ENCODE measurements at regions not wholly inside any gene's neighbourhood (a gene's known extent, or its start where the extent isn't known, plus 50 kb on each side); places are given as distances from the start of the nearest gene placed in this dataset.
"Not testable (repeated sequence)": the region's sequence is repeated elsewhere in the genome, so short reads cannot be mapped to it uniquely, and the experiment has no call there.

- DNase-seq, result no peak
Measured at GRCh38 chr1:234770924-234771540, 161.1 kb upstream of the IRF2BP2 start.

- DNase-seq, result no peak
Measured at GRCh38 chr1:234769986-234770795, 160.2 kb upstream of the IRF2BP2 start.

GRCh38 chr1:234769284-234769985 lies 159.5 kb upstream of the IRF2BP2 start:
- DNase-seq, result no peak

- DNase-seq, result no peak
Measured at GRCh38 chr1:234768569-234769283, 158.7 kb upstream of the IRF2BP2 start.

- DNase-seq, result no peak
Measured at GRCh38 chr1:234768171-234768568, 158.2 kb upstream of the IRF2BP2 start.

GRCh38 chr1:234765672-234766071 lies 155.7 kb upstream of the IRF2BP2 start:
- DNase-seq, result no peak

GRCh38 chr1:234765181-234765580 lies 155.2 kb upstream of the IRF2BP2 start:
- no peak for DNase-seq

GRCh38 chr1:234763910-234764309 lies 153.9 kb upstream of the IRF2BP2 start:
- no peak for DNase-seq

- DNase-seq, result no peak
Measured at GRCh38 chr1:234763367-234763766, 153.4 kb upstream of the IRF2BP2 start.

GRCh38 chr1:234762127-234762526 lies 152.1 kb upstream of the IRF2BP2 start:
- not testable (repeated sequence) for DNase-seq

- DNase-seq, result no peak
Measured at GRCh38 chr1:234760303-234760723, 150.3 kb upstream of the IRF2BP2 start.

GRCh38 chr1:234759888-234760287 lies 149.9 kb upstream of the IRF2BP2 start:
- no peak for DNase-seq

- DNase-seq, result no peak
Measured at GRCh38 chr1:234758851-234759250, 148.9 kb upstream of the IRF2BP2 start.

GRCh38 chr1:234756857-234757256 lies 146.9 kb upstream of the IRF2BP2 start:
- no peak for DNase-seq

GRCh38 chr1:234756066-234756774 lies 146.2 kb upstream of the IRF2BP2 start:
- DNase-seq, result no peak

- no peak for DNase-seq
Measured at GRCh38 chr1:234755449-234755863, 145.5 kb upstream of the IRF2BP2 start.

GRCh38 chr1:234753979-234754378 lies 144.0 kb upstream of the IRF2BP2 start:
- DNase-seq, result no peak

- DNase-seq, result no peak
Measured at GRCh38 chr1:234752927-234753326, 142.9 kb upstream of the IRF2BP2 start.

GRCh38 chr1:234751678-234752077 lies 141.7 kb upstream of the IRF2BP2 start:
- DNase-seq, result no peak

GRCh38 chr1:234750922-234751627 lies 141.1 kb upstream of the IRF2BP2 start:
- DNase-seq, result no peak

- no peak for DNase-seq
Measured at GRCh38 chr1:234748713-234749112, 138.7 kb upstream of the IRF2BP2 start.

- no peak for DNase-seq
Measured at GRCh38 chr1:234748066-234748465, 138.1 kb upstream of the IRF2BP2 start.
